Stimulated activated CD8-positive, alpha-beta memory T cell treated with anti-CD3 and anti-CD28 coated beads, Interleukin-4, amount 100 ng/mL, for 24 hours (primary cell): ENCODE measurements at regions not wholly inside any gene's neighbourhood (a gene's known extent, or its start where the extent isn't known, plus 50 kb on each side); places are given as distances from the start of the nearest gene placed in this dataset.

Source experiments
- DNase-seq: peaks from one replicate; pipeline ENCODE4 v3.0.0-alpha.2; 2020; ENCODE audit warnings: low read depth

DNA sequence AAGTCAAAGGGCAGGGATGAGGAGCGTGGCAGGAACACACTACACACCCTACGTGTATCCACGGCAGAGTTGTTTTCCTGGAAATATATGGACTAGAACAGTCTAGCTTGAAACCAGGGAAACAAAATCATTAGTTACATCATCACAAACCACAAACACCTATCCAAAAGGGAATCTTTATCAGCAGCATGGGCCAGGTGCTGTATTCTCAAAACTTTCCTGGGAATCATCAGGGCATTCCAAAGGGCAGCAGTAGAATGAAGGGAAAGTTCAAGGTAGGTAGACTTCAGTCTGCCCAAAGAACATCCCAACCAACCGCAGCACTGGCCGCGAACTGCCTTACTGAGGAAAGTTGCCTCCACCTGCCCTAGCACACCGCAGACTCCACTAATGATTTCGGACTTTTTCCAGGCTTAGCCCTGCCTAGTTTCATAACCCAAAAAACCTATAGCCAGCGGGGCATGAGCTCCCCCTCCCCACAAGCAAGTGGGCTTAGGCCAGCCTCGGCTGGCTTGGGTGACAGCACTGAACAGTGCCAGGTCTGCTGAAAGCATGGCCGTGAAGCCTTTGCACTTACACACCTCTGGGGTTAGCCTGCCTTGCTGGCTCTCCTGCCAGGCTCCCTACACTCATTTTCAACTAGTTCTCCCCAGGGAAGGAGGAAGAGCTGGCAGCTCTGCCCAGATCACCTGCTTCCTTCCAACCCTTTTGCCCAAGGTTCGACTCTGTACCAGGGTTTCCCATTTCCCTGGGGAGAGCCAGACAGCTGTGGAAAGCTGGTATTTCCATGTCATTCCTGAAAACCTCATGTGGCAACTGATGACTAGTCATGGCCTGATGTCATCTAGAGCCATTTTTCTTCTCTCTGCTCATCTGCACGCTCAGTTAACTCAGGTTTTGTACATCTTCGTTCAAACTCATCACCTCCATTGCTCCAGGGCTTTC is 77.3 kb upstream of the UBAC2 start:
- DNase-seq, result no peak

DNA sequence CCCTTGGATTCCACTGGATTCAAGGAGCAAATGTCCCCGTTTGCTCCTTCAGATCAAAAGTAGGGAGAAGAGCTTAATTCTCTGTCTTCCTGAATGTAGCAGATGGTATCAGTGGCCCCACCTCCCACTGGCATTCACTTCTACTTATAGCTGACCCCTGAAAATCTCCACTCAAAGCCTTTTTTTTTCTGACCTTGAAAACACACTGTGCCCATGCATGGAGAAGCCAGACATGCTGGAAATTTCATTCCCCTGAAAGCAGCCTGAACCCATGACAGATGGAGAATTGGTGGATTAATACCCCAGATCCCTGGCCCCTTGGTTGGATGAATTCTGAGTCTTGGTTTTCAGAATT is 76.6 kb upstream of the UBAC2 start:
- no peak for DNase-seq

DNA sequence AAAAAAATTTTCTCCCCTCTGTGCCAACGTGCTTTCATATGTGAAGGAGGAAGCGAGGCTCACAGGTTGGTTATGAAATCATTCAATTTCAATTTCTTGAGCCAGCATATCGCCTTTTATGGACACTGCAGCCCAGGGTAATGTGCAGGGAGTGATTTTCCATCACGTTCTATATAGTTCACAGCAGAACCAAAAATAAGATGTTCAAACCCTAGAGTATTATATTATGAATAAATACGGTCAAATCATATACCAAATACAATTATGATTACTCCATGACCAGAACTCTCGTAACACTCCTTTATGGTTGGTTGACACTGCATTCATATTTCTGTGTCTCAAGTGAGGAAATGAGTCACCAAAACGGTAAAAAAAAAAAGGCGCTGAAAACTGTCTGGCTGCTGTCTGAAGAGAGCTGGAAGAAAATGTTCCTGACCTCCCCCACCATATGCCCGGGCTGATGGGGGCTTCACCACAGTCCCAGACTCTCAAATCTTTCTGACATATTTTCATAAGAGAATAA is 75.8 kb upstream of the UBAC2 start:
- no peak for DNase-seq

- no peak for DNase-seq
Measured at GRCh38 chr13:99125326-99125915, 75.2 kb upstream of the UBAC2 start.

DNA sequence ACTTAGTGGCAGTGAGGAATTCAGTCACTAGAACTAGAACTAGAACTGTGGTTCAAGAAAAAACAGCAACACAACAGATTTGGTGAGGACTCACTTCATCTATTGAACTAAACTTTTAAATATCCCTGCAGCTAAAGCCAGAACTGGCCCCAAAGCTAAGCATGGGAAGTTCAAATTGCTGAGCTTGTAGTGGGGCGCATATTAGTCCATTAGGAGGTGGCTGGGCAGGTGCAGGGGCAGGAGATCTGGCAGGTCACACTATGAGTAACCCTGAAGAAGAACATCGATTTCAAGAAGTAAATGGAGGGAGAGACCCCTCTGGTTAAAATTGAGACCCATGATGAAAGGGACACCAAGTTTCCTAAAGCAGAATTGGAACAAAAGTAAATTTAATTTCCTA is 73.8 kb upstream of the UBAC2 start:
- DNase-seq, result no peak

DNA sequence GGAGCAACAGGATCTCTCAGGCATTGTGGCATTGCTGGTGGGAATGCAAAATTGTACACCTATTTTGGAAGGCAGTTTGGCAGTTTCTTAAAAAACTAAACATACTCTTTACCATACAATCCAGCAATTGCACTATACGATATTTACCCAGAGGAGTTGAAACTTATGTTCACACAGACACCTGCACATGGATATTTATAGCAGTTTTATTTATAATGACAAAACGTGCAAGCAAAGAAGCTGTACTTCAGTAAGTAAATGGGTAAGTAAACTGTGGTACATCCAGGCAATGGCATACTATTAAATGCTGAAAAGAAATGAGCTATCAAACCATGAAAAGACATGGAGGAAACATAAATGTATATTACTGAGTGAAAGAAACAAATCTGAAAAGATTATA is 71.6 kb upstream of the UBAC2 start:
- DNase-seq, result no peak

DNA sequence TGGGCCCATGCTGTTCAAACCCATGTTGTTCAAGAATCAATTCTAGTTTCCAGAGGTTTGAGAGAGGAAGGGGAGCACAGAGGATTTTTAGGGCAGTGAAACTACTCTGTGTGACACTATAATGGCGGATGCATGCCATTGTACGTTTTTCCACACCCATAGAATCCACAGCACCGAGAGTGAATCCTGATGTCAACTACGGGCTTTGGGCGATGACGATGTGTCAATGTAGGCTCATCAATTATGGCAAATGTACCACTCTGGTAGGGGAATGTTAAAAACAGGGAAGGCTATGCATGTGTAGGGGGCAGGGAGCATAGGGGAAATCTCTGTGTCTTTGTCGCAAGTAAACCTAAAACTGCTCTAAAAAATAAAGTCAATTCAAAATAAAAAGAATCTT is 70.7 kb upstream of the UBAC2 start:
- DNase-seq, result no peak

GRCh38 chr13:99131410-99131809 is 69.2 kb upstream of the UBAC2 start:
- DNase-seq, result no peak

DNA sequence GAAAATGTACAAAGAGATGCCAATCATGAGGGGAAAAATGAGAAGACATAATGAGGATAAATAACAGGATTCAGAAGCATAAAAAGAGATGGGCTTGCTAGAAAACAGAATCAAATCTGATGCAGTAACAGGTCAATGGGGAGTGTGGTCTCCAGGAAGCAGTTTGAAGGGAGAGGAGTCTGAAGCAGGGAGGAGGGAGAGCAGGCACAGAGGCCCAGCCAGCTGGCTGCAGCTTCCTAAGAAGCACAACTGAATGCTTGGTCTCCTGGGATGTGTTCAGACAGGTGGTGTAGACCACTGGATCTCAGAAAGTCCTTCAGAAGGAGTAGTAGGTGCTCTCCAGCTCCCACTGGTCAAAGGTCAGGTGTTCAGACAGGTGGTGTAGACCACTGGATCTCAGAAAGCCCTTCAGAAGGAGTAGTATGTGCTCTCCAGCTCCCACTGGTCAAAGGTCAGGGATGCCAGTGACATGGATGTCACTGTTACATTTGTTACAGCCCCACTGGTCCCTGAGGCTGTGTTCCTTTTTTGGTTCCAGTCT is 68.3 kb upstream of the UBAC2 start:
- DNase-seq, result no peak

GRCh38 chr13:99133230-99133629 is 67.4 kb upstream of the UBAC2 start:
- no peak for DNase-seq

DNA sequence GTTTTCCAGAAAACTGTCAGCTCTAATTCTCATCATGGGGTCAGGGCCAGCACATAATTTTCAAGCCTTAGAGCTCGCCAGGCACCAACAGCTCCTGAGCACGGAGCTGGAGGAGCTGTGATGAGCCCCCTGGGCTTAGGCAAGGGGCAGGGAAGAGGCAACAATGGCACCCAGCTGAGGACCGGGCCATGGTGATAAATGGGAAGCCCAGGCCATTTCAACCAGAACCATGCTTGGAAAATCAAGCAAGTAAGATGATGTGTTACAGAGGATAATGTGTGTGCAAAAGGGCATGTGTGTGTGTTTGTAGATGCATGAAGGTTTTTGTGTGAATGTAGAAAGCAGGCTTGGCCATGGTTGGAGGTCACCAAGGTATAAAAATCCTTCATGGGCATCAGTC is 66.8 kb upstream of the UBAC2 start:
- DNase-seq, result no peak

GRCh38 chr13:99135591-99135990 is 65.1 kb upstream of the UBAC2 start:
- DNase-seq, result no peak

DNA sequence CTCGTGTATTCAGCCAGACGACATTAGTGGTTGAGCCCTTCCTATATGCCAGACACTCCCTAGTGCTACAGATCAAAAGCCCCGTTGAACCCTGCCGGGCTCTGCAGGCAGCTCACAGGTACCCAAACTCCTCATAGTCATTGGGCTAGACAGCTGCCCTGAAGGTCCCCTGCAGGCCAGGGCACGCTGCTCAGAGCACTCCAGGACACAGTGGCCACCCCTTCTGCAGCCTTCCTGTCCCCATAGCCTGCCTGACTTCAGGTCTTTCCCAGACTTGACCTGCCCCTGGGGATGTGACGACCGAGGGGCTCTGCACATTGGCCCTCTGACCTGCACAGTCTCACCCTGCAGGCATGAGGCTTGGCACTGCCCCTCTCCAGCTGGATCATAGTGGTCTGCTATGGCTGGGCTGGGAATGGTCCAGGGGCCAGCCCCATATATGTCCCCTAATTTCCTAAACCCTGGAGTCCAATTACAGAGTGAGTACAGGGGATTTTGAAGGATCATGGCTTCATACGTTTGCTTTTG is 64.2 kb upstream of the UBAC2 start:
- no peak for DNase-seq

DNA sequence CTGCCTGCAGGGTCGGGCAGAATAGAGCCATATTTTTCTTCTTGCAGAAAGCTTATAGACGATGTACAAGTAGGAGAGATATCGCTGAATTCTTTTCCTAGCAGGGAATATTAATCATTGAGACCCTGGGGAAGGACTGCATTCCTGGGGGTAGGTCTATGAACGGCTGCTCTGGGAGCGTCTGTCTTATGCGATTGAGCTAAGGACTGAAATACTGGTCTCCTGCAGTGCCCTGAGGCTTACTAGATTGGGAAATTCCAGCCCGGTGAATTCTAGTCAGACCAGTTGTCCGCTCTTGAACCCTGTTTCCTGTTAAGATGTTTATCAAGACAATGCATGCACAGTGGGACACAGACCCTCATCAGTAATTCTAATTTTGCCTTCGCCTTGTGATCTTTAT is 59.8 kb upstream of the UBAC2 start:
- DNase-seq, result no peak

- no peak for DNase-seq
Measured at GRCh38 chr13:99143904-99144303, 56.8 kb upstream of the UBAC2 start.

- no peak for DNase-seq
Measured at GRCh38 chr13:99144306-99144705, 56.3 kb upstream of the UBAC2 start.

GRCh38 chr13:99145461-99145860 is 55.2 kb upstream of the UBAC2 start:
- DNase-seq, result no peak

DNA sequence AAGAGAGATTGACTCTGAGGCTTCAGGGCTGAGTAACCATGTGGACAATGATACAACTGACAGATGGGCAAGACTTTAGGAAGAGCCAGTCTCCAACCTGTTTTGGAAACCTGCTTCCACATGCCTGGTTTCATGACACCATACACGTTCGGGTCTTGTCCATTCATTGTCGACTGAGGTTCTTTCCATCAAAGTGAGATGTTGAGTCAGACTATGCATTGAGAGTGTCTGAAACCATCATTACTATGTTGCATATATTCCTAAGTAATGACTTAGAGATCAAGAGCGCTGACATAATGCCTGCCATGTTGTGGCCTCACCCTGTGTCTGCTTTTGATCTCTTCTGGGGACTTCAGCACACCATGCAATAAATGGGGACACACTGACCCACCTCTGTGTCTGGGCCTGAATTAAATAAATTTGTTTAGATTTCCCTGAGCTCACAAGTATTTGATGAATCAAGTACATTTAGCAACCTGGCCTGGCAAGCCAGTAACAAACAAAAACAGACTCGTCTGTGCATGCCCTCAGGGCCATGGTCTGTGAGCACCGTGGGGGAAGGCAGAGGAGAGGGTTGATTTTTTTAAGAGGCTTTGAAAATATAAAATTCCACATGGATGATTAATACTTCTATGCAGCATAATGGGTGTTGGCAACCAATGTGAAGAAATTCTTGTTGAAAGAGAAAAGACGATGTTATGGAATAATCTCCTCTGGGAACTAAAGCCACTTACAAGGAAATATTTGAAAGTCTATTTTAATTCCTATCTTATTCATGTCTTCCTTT is 49.9 kb upstream of the UBAC2 start:
- no peak for DNase-seq
